AG04449 (cell line): ENCODE measurements at regions not wholly inside any gene's neighbourhood (a gene's known extent, or its start where the extent isn't known, plus 50 kb on each side); places are given as distances from the start of the nearest gene placed in this dataset.
"Not testable (repeated sequence)": the region's sequence is repeated elsewhere in the genome, so short reads cannot be mapped to it uniquely, and the experiment has no call there.

Experiments
- CTCF ChIA-PET: fragments of 350-600 bp; formaldehyde crosslinking; extraction: SDS; loops from one replicate; lab custom pipeline; 2021; ENCODE audit warnings: antibody characterized with exemption; lab: Yijun Ruan, JAX
- POLR2A ChIA-PET: fragments of 400-600, 350-600 bp; formaldehyde crosslinking; extraction: SDS; loops from one replicate; lab custom pipeline; 2020; ENCODE audit warnings: antibody characterized with exemption, inconsistent platforms; lab: Yijun Ruan, JAX
- DNase-seq: peaks from one replicate; pipeline ENCODE4 v3.0.0-alpha.2; 2010; ENCODE audit warnings: low read depth, low spot score
- H3K4me3 ChIP-seq: 2 replicates; pipeline ENCODE4 v1.5.1; 2011; ENCODE audit warnings: low read depth, mild to moderate bottlenecking, control low read depth, low read length
- CTCF ChIP-seq: IDR thresholded peaks from one replicate; pipeline ENCODE4 v1.5.1; 2011; ENCODE audit warnings: mild to moderate bottlenecking, moderate library complexity, low read length, control low read depth, inconsistent platforms; ENCODE audit not compliant: insufficient read depth; ENCODE audit errors: missing control alignments

- no peak for TF ChIP-seq CTCF
- no peak for DNase-seq
- POLR2A ChIA-PET = interaction anchor here (0.6 kb wide), 1 partner anchor 32 kb away, joined by 4 read pairs; no protein-coding TSS in a partner anchor
- no peak overlapping the region for H3K4me3 ChIP-seq
- CTCF ChIA-PET = interaction anchor here (1.1 kb wide), 1 partner anchor 72 kb away, joined by 3 read pairs; no protein-coding TSS in a partner anchor
Measured at GRCh38 chr10:33482486-33482885, 148.0 kb upstream of the NRP1 start.

- no peak for TF ChIP-seq CTCF
Measured at GRCh38 chr10:33481184-33481583, 146.7 kb upstream of the NRP1 start.

GRCh38 chr10:33480417-33480816 is 145.9 kb upstream of the NRP1 start:
- POLR2A ChIA-PET, H3K4me3 ChIP-seq, DNase-seq, CTCF ChIA-PET: not testable (repeated sequence)

More at GRCh38 chr10:33481184-33481583, 146.7 kb upstream of the NRP1 start:
- no peak for DNase-seq
- ChIA-PET POLR2A (no interaction called here), CTCF (no interaction called here)
- no peak overlapping the region for H3K4me3 ChIP-seq

GRCh38 chr10:33478675-33479125 is 144.2 kb upstream of the NRP1 start:
- DNase-seq = no peak
- no peak for TF ChIP-seq CTCF
- POLR2A ChIA-PET = no interaction called here
- no peak overlapping the region for H3K4me3 ChIP-seq
- CTCF ChIA-PET = no interaction called here

GRCh38 chr10:33478089-33478674 is 143.7 kb upstream of the NRP1 start:
- no peak for TF ChIP-seq CTCF
- DNase-seq = no peak
- no peak overlapping the region for H3K4me3 ChIP-seq
- CTCF ChIA-PET = no interaction called here
- POLR2A ChIA-PET = no interaction called here

GRCh38 chr10:33477291-33478088 is 143.0 kb upstream of the NRP1 start:
- H3K4me3 ChIP-seq = no peak overlapping the region
- no peak for DNase-seq
- TF ChIP-seq CTCF = no peak
- POLR2A ChIA-PET = interaction anchor here (0.7 kb wide), 1 partner anchor 41 kb away, joined by 3 read pairs; no protein-coding TSS in a partner anchor
- CTCF ChIA-PET = no interaction called here
